ENCODE measurements at regions not wholly inside any gene's neighbourhood (a gene's known extent, or its start where the extent isn't known, plus 50 kb on each side); places are given as distances from the start of the nearest gene placed in this dataset.

GRCh38 chr6:134438837-134439236 lies 120.9 kb upstream of the SGK1 start:
- H3K4me3 Mint-ChIP-seq, result no peak overlapping the region
- TF ChIP-seq CTCF (IDR thresholded peaks at IDR 0.05; ENCODE audit: unreplicated experiment in 3 of 3), result no peak
- H3K27me3 Mint-ChIP-seq (ENCODE audit: low read depth), result no peaks in the 10 kb centered on the region
- no peaks in the 10 kb centered on the region for H3K36me3 Mint-ChIP-seq (ENCODE audit: low read depth)
- no peaks in the 10 kb centered on the region for H3K9me3 Mint-ChIP-seq
- peaks cover 6% of the 10 kb centered on the region for H3K4me1 Mint-ChIP-seq
- no peak overlapping the region for H3K27ac Mint-ChIP-seq

- H3K27ac Mint-ChIP-seq, result no peak overlapping the region
- peaks cover 6% of the 10 kb centered on the region for H3K4me1 Mint-ChIP-seq
- H3K27me3 Mint-ChIP-seq (ENCODE audit: low read depth), result no peaks in the 10 kb centered on the region
- no peak overlapping the region for H3K4me3 Mint-ChIP-seq
- TF ChIP-seq CTCF (IDR thresholded peaks at IDR 0.05; ENCODE audit: unreplicated experiment in 3 of 3), result no peak
- no peaks in the 10 kb centered on the region for H3K36me3 Mint-ChIP-seq (ENCODE audit: low read depth)
- no peaks in the 10 kb centered on the region for H3K9me3 Mint-ChIP-seq
Observed at GRCh38 chr6:134437376-134437775, 119.5 kb upstream of the SGK1 start.

GRCh38 chr6:134436950-134437349 lies 119.0 kb upstream of the SGK1 start:
- TF ChIP-seq CTCF (IDR thresholded peaks at IDR 0.05; ENCODE audit: unreplicated experiment in 3 of 3), result no peak
- Mint-ChIP-seq H3K27ac (no peak overlapping the region), H3K4me3 (no peak overlapping the region), H3K4me1 (peaks cover 6% of the 10 kb centered on the region), H3K9me3 (no peaks in the 10 kb centered on the region), H3K27me3 (ENCODE audit: low read depth) (no peaks in the 10 kb centered on the region), H3K36me3 (ENCODE audit: low read depth) (no peaks in the 10 kb centered on the region)

GRCh38 chr6:134436281-134436815 lies 118.4 kb upstream of the SGK1 start:
- H3K4me1 Mint-ChIP-seq, result peaks cover 11% of the 10 kb centered on the region

GRCh38 chr6:134435814-134436280 lies 117.9 kb upstream of the SGK1 start:
- peaks cover 11% of the 10 kb centered on the region for H3K4me1 Mint-ChIP-seq
- no peak for TF ChIP-seq CTCF (IDR thresholded peaks at IDR 0.05; ENCODE audit: unreplicated experiment in 3 of 3)

More at GRCh38 chr6:134436281-134436815, 118.4 kb upstream of the SGK1 start:
- Mint-ChIP-seq H3K36me3 (ENCODE audit: low read depth) (no peaks in the 10 kb centered on the region), H3K27me3 (ENCODE audit: low read depth) (no peaks in the 10 kb centered on the region), H3K27ac (peak overlapping the region in 1 of 3 experiments; percentile 2), H3K4me3 (no peak overlapping the region), H3K9me3 (no peaks in the 10 kb centered on the region)
- no peak for TF ChIP-seq CTCF (IDR thresholded peaks at IDR 0.05; ENCODE audit: unreplicated experiment in 3 of 3)

More at GRCh38 chr6:134435814-134436280, 117.9 kb upstream of the SGK1 start:
- H3K4me3 Mint-ChIP-seq, result no peak overlapping the region
- peak overlapping the region in 1 of 3 experiments; percentile 2 for H3K27ac Mint-ChIP-seq
- no peaks in the 10 kb centered on the region for H3K36me3 Mint-ChIP-seq (ENCODE audit: low read depth)
- no peaks in the 10 kb centered on the region for H3K9me3 Mint-ChIP-seq
- H3K27me3 Mint-ChIP-seq (ENCODE audit: low read depth), result no peaks in the 10 kb centered on the region
